ENCODE measurements at regions not wholly inside any gene's neighbourhood (a gene's known extent, or its start where the extent isn't known, plus 50 kb on each side); places are given as distances from the start of the nearest gene placed in this dataset.
"Not testable (repeated sequence)": the region's sequence is repeated elsewhere in the genome, so short reads cannot be mapped to it uniquely, and the experiment has no call there.

- ChIA-PET POLR2A (no interaction called here), CTCF (no interaction called here)
- DNase-seq (ENCODE audit: extremely low spot score), result no peak
- TF ChIP-seq, protein P1, sequence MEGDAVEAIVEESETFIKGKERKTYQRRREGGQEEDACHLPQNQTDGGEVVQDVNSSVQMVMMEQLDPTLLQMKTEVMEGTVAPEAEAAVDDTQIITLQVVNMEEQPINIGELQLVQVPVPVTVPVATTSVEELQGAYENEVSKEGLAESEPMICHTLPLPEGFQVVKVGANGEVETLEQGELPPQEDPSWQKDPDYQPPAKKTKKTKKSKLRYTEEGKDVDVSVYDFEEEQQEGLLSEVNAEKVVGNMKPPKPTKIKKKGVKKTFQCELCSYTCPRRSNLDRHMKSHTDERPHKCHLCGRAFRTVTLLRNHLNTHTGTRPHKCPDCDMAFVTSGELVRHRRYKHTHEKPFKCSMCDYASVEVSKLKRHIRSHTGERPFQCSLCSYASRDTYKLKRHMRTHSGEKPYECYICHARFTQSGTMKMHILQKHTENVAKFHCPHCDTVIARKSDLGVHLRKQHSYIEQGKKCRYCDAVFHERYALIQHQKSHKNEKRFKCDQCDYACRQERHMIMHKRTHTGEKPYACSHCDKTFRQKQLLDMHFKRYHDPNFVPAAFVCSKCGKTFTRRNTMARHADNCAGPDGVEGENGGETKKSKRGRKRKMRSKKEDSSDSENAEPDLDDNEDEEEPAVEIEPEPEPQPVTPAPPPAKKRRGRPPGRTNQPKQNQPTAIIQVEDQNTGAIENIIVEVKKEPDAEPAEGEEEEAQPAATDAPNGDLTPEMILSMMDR (IDR thresholded peaks at IDR 0.05; ENCODE audit: control extremely low read depth, extremely low read depth, low read depth, missing control alignments), result no peak
Observed at GRCh38 chr21:14058566-14058965, 152.2 kb downstream of the LIPI start.

DNA sequence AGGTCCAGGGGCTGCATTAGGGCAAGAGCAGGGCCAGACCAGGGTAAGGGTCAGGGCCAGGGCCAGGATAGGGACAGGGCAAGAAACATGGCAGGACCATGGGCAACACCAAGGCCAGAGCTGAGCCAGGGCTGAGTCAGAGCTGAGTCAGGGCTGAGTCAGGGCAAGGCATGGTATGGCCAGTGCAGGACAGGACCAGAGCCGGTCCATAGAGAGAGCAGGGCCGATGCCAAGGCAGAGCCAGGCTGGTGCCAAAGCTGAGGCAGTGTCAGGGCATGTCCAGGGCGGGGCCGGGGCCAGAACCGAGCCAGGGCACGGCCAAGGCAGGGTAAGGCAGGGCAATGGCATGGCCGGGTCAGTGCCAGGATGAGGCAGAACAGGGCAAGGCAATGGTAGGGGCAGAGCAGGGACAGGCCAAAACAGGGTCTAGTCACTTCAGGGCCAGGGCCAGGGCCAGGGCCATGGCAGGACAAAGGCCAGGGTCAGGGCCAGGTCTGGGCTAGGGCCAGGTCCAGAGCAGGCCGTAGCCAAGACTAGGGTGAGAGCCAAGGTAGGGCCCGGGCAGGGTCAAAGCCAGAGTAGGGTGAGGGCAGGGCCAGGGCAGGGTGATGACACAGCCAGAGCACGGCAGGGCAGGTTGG, 152.8 kb downstream of the LIPI start:
- DNase-seq (ENCODE audit: extremely low spot score); CTCF ChIA-PET; POLR2A ChIA-PET: not testable (repeated sequence)

- DNase-seq (ENCODE audit: extremely low spot score), result no peak
- POLR2A ChIA-PET, result no interaction called here
- TF ChIP-seq, protein P1 (IDR thresholded peaks at IDR 0.05; ENCODE audit: control extremely low read depth, extremely low read depth, low read depth, missing control alignments), result no peak
- CTCF ChIA-PET, result no interaction called here
Observed at GRCh38 chr21:14057313-14057712, 153.4 kb downstream of the LIPI start.

DNA sequence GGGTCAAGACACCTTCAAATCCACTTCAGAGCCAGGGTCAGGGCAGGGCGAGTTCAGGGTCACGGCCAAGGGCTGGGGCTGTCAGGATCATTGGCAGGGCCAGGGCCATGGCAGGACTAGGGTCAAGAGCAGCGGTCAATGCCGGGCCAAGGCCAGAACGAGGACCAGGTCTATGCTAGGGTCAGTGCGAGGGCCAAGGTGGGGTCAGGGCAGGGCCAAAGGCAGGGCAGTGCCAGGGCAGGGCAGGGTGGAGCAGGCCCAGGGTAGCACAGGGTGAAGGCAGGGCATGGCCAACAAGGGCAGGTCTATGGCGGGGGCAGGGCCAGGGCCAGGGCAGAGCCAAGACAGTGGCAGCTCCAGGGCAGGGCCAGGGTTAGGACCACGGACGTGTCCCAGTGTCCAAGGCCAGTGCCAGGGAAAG, 154.0 kb downstream of the LIPI start:
- ChIA-PET POLR2A (no interaction called here), CTCF (no interaction called here)
- TF ChIP-seq, protein P1 (IDR thresholded peaks at IDR 0.05; ENCODE audit: control extremely low read depth, extremely low read depth, low read depth, missing control alignments), result no peak
- no peak for DNase-seq (ENCODE audit: extremely low spot score)

DNA sequence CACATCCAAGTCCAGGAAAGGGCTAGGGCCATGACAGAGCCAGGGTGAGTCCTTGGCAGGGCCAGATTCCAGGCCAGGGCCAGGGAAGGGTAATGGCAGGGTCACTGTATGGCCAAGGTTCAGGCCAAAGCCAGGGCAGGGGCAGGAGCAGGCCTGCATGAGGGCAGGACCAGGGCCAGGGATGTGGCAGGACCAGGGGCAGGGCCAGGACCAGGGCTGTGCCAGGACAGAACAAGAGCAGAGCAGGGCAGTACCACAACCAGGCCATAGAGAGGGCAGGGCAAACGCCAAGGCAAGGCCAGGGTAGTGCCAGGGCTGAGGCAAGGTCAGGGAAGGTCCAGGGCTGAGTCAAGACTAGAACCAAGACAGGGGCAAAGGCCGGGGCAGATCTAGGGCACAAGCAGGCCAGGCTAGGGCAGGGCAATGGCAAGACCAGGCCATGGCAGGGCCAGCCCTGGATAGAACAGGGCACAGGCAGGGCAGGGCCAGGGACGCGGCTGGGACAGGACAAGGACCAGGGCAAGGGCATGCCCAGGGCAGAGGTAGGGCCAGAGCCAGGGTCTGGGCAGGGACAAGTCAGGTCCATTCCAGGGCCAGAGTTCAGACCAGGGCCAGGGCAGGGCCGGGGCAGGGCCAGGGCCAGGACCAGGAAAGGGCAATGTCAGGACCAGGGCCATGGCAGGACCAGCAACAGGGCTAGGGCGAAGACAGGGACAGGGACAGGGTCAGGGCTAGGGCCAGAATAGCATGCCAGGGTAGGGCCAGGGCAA, 154.8 kb downstream of the LIPI start:
- POLR2A ChIA-PET; CTCF ChIA-PET; DNase-seq (ENCODE audit: extremely low spot score): not testable (repeated sequence)

DNA sequence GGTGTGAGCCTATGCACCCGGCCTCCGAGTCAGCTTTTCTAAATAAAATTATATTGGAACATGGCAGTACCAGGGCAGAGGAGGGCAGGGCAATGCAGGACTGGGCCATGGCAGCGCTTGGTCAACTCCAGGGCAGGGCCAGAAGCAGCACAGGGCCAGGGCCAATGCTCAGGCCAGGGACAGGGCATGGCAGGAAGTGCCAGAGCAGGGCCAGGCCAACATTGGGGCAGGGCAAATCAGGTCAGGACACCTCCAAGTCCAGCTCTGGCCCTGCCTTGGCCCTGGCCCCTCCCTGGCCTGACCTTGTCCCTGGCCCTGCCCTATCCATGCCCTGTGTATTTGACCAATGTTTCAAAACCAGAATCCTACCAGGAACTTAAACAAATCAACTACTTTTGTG, 156.1 kb downstream of the LIPI start:
- ChIA-PET CTCF (no interaction called here), POLR2A (no interaction called here)
- TF ChIP-seq, protein P1 (IDR thresholded peaks at IDR 0.05; ENCODE audit: control extremely low read depth, extremely low read depth, low read depth, missing control alignments), result no peak
- no peak for DNase-seq (ENCODE audit: extremely low spot score)

DNA sequence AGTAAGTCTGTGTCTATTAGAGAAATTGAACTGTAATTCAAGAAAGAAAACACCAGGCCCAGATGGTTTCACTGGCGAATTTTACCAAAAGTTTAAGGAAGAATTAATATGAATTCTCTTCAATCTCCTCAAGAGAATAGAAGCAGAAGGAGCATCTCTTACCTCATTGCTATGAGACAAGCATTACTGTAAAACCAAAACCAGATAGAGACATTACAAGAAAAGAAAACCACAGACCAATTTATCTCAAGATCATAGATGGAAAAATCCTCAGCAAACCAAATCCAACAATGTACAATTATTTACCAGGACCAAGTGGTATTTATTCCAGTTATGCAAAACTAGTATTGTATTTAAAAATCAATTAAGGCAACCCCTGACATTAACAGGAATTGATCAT, 160.6 kb downstream of the LIPI start:
- ChIA-PET CTCF (no interaction called here), POLR2A (no interaction called here)
- no peak for DNase-seq (ENCODE audit: extremely low spot score)
- TF ChIP-seq, protein P1 (IDR thresholded peaks at IDR 0.05; ENCODE audit: control extremely low read depth, extremely low read depth, low read depth, missing control alignments), result no peak

All from GM10248 (cell line).